Ovary (tissue), 7 donors: ENCODE measurements at regions not wholly inside any gene's neighbourhood (a gene's known extent, or its start where the extent isn't known, plus 50 kb on each side); places are given as distances from the start of the nearest gene placed in this dataset.

Experiments
- DNase-seq, 5 donors: peaks; one replicate each; pipeline ENCODE4 v3.0.0-alpha.2; 2019 to 2020
- H3K27ac ChIP-seq, 2 donors: fragments of 200-600 bp; one replicate each; pipeline versions ENCODE4 v1.5.1 to v1.8.0; 2019 to 2022
- H3K27me3 ChIP-seq: fragments of 200-600 bp; one replicate; pipeline ENCODE4 v1.8.0; 2022
- H3K36me3 ChIP-seq: fragments of 200-600 bp; sonication (generic); one replicate; pipeline ENCODE4 v1.5.1; 2019
- H3K4me1 ChIP-seq: one replicate; pipeline ENCODE4 v1.8.1; 2013; ENCODE audit warnings: mild to moderate bottlenecking, moderate library complexity; ENCODE audit not compliant: insufficient read depth
- H3K4me3 ChIP-seq: fragments of 200-600 bp; sonication (generic); one replicate; pipeline ENCODE4 v1.5.1; 2017
- H3K9me3 ChIP-seq, 2 donors: fragments of 200-600 bp in 1 of 2; sonication (generic) in 1 of 2; one replicate each; pipeline versions ENCODE4 v1.5.1 to v1.8.1; 2013 to 2019; ENCODE audit warnings: mild to moderate bottlenecking in 1 of 2, moderate library complexity in 1 of 2
- CTCF ChIP-seq, 3 donors: fragments of 450-650 bp in 2 of 3; fragments of 200-600 bp in 1 of 3; IDR thresholded peaks; one replicate each; pipeline versions ENCODE4 v1.5.1 to v1.8.0; 2016 to 2022; ENCODE audit warnings: antibody characterized with exemption in 3 of 3, mild to moderate bottlenecking in 1 of 3
- EP300 ChIP-seq: sonication (generic); formaldehyde crosslinking; IDR thresholded peaks from one replicate; pipeline ENCODE4 v1.6.1; 2017; ENCODE audit warnings: antibody characterized with exemption
- POLR2A ChIP-seq: fragments of 450-650 bp; IDR thresholded peaks from one replicate; pipeline ENCODE4 v1.6.1; 2017; ENCODE audit warnings: antibody characterized with exemption, mild to moderate bottlenecking, moderate library complexity
- WGBS, 3 donors: extraction: QIAGEN DNeasy Blood & Tissue Kit in 1 of 3; methylation state at CpG; one replicate each; pipeline versions ENCODE4 v1.1.5 to v1.1.7; 2013 to 2017; 5-methylcytosine and 5-hydroxymethylcytosine counted together
- intact Hi-C, 4 donors: fragments of 100-400 bp; cut with DNase I; formaldehyde crosslinking; loops; one replicate each; pipeline versions ENCODE4 v1.11.0 to v1.15.1; 2022 to 2023
- donor health status: DM: no; HTN: no; CAD: no; lungs with moderate emphysema.
- donor health status: DM: no; HTN: no; CAD: no.
- donor health status: Bipolar disorder and iron deficiency.
- donor health status: DM: no; HTN: no; CAD: no.
- donor health status: DM: yes; HTN: yes; CAD: no.

GRCh38 chr13:112186091-112186490, 119.1 kb downstream of the SOX1 start:
- WGBS, 3 donors: 83 to 90% (median 86%) methylated on average over 6 of the region's 6 CpGs
- H3K27me3 ChIP-seq: no peaks in the 10 kb centered on the region
- intact Hi-C loops: no loop called here
- H3K9me3 ChIP-seq: no peaks in the 10 kb centered on the region
- H3K4me1 ChIP-seq: no peaks in the 10 kb centered on the region
- H3K27ac ChIP-seq: no peak overlapping the region
- peak in 1 of 5 donors; percentile 12 for DNase-seq
- H3K4me3 ChIP-seq: no peak overlapping the region
- TF ChIP-seq EP300 (no peak), CTCF (IDR thresholded peaks at IDR 0.05) (no peak), POLR2A (no peak)
- no peaks in the 10 kb centered on the region for H3K36me3 ChIP-seq

GRCh38 chr13:112187527-112188297, 120.8 kb downstream of the SOX1 start:
- intact Hi-C loops: no loop called here
- no peak overlapping the region for H3K4me3 ChIP-seq
- DNase-seq: no peak
- H3K9me3 ChIP-seq: no peaks in the 10 kb centered on the region
- no peak for TF ChIP-seq EP300
- no peak for TF ChIP-seq POLR2A
- no peak for TF ChIP-seq CTCF (IDR thresholded peaks at IDR 0.05)
- no peaks in the 10 kb centered on the region for H3K36me3 ChIP-seq
- no peak overlapping the region for H3K27ac ChIP-seq
- H3K27me3 ChIP-seq: no peaks in the 10 kb centered on the region
- 84 to 88% (median 88%) methylated on average over 18 of the region's 18 CpGs for WGBS, 3 donors
- no peaks in the 10 kb centered on the region for H3K4me1 ChIP-seq

- Histone ChIP-seq H3K36me3 (no peaks in the 10 kb centered on the region), H3K4me1 (no peaks in the 10 kb centered on the region), H3K4me3 (no peak overlapping the region), H3K27ac (no peak overlapping the region), H3K27me3 (no peaks in the 10 kb centered on the region), H3K9me3 (no peaks in the 10 kb centered on the region)
- no peak for TF ChIP-seq POLR2A
- no peak for TF ChIP-seq EP300
- no peak for TF ChIP-seq CTCF (IDR thresholded peaks at IDR 0.05)
- WGBS, 3 donors: 78 to 86% (median 80%) methylated on average over 6 of the region's 6 CpGs
- no peak for DNase-seq
- intact Hi-C loops: no loop called here
Measured at GRCh38 chr13:112188298-112188610, 121.3 kb downstream of the SOX1 start.

GRCh38 chr13:112193463-112194166, 126.7 kb downstream of the SOX1 start:
- Histone ChIP-seq H3K27me3 (no peaks in the 10 kb centered on the region), H3K4me1 (no peaks in the 10 kb centered on the region), H3K27ac (no peak overlapping the region), H3K9me3 (no peaks in the 10 kb centered on the region), H3K4me3 (no peak overlapping the region), H3K36me3 (no peaks in the 10 kb centered on the region)
- no peak for DNase-seq
- WGBS, 3 donors: 83 to 88% (median 88%) methylated on average over 15 of the region's 15 CpGs
- intact Hi-C loops: no loop called here
- TF ChIP-seq CTCF (IDR thresholded peaks at IDR 0.05): no peak
- no peak for TF ChIP-seq EP300
- no peak for TF ChIP-seq POLR2A
